GM12873 (cell line): ENCODE measurements at regions not wholly inside any gene's neighbourhood (a gene's known extent, or its start where the extent isn't known, plus 50 kb on each side); places are given as distances from the start of the nearest gene placed in this dataset.

ENCODE experiments used
- TF ChIP-seq, protein P1 (sequence below): IDR thresholded peaks from 2 replicates; pipeline ENCODE4 v1.5.1; 2012; ENCODE audit warnings: low read depth, mild to moderate bottlenecking, moderate library complexity, low read length, control low read depth; ENCODE audit not compliant: insufficient read depth; ENCODE audit errors: missing control alignments

DNA sequence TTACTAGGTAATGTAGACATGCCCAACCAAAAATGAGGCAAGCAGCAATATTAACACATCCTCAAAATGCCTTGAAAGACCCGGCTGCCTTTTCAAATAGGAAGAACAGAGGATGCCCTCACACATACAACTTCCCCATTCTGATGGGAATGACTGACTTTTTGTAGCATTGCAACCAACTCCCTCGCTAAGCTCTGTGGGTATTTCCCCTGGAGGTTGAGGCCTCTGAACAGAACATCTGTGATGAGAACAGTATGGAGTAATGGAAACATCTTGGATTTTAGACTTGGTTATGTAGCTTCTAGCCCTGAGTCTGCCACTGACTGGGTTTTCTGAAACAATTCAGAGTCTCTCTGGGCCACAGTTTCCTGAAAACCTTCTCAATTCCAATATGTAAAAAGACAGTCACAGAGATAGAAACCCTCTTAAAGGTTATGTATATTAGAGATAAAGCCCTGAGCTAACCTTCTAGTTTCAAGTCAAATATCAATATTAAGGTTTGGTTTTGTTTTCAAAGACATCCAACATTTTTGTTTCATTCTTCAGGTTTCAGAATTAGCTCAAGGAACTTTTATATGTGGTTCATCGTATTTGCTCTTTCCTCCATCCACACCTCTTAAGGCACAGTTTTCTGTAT lies 311.5 kb downstream of the SETD4 start:
- TF ChIP-seq, protein P1, sequence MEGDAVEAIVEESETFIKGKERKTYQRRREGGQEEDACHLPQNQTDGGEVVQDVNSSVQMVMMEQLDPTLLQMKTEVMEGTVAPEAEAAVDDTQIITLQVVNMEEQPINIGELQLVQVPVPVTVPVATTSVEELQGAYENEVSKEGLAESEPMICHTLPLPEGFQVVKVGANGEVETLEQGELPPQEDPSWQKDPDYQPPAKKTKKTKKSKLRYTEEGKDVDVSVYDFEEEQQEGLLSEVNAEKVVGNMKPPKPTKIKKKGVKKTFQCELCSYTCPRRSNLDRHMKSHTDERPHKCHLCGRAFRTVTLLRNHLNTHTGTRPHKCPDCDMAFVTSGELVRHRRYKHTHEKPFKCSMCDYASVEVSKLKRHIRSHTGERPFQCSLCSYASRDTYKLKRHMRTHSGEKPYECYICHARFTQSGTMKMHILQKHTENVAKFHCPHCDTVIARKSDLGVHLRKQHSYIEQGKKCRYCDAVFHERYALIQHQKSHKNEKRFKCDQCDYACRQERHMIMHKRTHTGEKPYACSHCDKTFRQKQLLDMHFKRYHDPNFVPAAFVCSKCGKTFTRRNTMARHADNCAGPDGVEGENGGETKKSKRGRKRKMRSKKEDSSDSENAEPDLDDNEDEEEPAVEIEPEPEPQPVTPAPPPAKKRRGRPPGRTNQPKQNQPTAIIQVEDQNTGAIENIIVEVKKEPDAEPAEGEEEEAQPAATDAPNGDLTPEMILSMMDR: no peak

DNA sequence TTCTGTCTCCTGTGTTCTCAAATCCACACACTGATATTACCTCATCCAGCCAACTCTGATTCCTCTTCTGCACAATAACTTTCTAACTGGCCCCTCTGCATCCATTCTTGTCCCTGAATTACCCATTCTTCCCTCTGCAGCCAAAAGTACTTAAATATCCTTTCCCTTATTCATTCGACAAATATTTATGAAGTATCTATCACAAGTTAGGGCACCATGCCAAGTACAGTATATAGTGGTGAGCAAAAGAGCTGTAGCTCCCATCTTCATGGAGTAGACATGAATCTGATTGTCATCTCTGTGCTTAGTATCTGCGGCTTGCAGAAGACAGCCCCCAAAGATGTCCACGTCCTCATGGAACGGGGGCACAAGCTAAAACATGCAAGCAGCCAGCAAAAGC lies 316.8 kb downstream of the SETD4 start:
- TF ChIP-seq, protein P1: no peak

DNA sequence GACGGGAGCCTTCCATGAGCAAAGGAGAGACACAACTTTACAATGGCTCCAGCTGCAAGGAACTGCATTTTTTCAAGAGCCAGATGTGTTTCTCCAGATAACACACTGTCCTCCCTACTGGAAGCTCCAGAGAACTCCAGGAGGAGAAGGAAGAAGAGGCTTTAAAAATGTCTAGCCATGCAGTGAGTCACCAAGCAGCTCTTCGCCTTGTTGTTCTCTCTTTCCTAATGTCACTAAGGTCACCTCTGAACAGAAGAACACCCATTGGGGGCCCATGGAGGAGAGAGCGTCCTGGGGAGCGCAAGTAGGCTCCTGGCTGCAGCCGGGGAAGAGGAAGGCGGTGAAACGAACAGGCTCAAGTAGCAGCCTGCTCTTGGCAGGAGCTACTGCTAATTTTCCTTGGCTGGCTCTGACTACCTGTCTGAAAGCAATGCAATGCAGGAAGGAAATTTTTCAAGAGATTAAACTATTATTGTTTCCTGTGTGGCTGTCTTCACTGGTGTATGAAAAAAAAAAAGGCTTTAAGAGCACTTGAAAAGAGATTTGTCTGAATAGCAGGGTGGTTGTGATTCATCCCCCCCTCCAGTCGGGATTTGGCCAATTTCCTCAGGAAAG lies 321.9 kb downstream of the SETD4 start:
- TF ChIP-seq, protein P1: no peak

DNA sequence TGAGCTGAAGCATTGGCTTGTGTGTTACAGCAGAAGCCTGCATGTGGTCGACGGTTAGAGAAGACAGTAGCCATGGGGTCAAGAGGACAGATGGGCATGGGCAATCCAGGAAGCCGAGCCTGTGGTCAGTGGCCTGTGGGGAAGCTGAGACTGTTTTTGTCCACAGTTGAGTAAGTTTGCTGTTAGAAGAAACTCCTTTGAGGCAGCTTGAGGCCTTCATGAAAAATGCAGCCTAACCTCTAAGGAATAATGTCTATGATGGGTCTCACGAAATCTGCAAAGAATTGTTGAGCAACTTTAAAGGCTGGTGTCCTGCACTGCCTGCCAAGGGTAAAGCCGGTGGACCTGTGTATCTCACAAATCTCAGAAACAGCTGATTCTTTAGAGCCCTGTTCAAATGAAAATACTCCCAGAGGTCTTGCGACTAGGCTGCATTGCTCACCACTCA lies 322.4 kb downstream of the SETD4 start:
- TF ChIP-seq, protein P1: no peak

DNA sequence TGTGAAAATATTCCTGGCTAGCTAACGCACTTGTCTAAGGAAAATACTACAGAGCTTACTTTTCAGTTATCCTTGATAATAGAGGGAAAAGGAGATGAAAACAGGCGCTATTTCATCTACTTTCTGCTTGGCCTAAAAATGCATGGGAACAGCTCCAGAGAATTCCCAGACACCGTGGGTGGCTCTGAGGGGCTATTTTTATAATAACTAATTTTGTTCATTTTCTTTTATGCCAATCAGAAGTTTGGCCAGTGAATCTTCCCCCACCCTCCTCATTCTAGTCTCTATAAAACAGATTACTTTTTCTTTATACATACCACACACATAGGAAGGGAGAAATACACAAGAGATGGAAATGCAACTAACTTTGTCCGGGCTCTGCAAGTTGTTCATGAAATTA lies 322.9 kb downstream of the SETD4 start:
- TF ChIP-seq, protein P1: no peak

DNA sequence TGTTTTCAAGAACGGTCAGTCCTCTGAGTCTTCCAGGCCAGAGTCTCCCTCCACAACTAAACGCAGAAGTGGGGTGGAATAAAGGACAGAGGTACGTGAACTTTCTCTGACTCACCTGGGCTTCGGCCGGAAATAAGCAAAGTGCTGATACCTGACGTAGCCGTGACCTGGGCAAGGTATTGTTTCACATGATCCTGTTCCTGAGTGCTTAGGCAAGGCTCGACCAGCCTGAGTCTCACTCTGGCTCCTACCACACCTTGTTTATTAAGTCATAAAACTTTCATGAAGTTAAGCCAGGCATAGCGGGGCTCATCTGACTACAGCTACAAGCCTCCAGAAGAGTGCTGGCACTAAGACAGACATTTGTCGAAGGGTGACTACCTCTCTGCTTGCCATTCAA lies 327.5 kb downstream of the SETD4 start:
- TF ChIP-seq, protein P1: no peak

DNA sequence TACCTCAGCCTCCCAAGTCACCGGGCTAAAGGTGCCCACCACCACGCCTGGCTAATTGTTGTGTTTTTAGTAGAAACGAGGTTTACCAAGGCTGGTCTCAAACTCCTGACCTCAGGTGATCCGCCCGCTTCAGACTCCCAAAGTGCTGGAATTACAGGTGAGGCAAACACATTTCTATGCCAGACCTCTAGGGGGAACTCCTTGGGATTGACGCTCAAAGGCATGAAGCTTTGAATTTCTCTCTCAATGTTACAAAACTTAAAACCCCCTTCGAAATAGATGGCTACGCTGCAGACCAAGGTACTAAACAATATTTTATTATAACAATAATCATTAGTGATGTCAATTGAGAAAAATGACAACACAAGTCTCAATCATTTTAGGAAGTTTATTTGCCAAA lies 330.0 kb downstream of the SETD4 start:
- TF ChIP-seq, protein P1: no peak
